Colonic mucosa (tissue), 4 donors: ENCODE measurements at regions not wholly inside any gene's neighbourhood (a gene's known extent, or its start where the extent isn't known, plus 50 kb on each side); places are given as distances from the start of the nearest gene placed in this dataset.

Experiments used
- DNase-seq: peaks from one replicate; pipeline ENCODE4 v3.0.0-alpha.2; 2020
- H3K27ac ChIP-seq: fragments of 200-600 bp; one replicate; pipeline ENCODE4 v1.8.0; 2021
- H3K27me3 ChIP-seq: fragments of 200-600 bp; one replicate; pipeline ENCODE4 v1.8.0; 2021
- H3K36me3 ChIP-seq: fragments of 200-600 bp; one replicate; pipeline ENCODE4 v1.8.0; 2021
- H3K4me1 ChIP-seq: fragments of 200-600 bp; one replicate; pipeline ENCODE4 v1.8.0; 2021; ENCODE audit warnings: mild to moderate bottlenecking
- H3K4me3 ChIP-seq: fragments of 200-600 bp; one replicate; pipeline ENCODE4 v1.8.0; 2021
- H3K9ac ChIP-seq, 2 donors: one replicate each; pipeline ENCODE4 v1.7.0; 2013; ENCODE audit warnings: control low read depth in 2 of 2, low read depth in 2 of 2, low read length in 2 of 2
- H3K9me3 ChIP-seq: fragments of 200-600 bp; one replicate; pipeline ENCODE4 v1.8.0; 2021
- CTCF ChIP-seq: fragments of 200-600 bp; IDR thresholded peaks from one replicate; pipeline ENCODE4 v1.8.0; 2022; ENCODE audit warnings: antibody characterized with exemption, mild to moderate bottlenecking
- intact Hi-C: fragments of 100-400 bp; cut with DNase I; formaldehyde crosslinking; loops from one replicate; pipeline ENCODE4 v1.14.1; 2022
- donor health status: healthy.
- donor health status: DM: no; HTN: no; CAD: no.
- donor health status: DM: no; HTN: no; CAD: no.

GRCh38 chr6:117018771-117019170 is 141.7 kb downstream of the RFX6 start:
- no peak for TF ChIP-seq CTCF
- no peak overlapping the region for H3K9ac ChIP-seq
- no peak overlapping the region for H3K4me3 ChIP-seq
- no peaks in the 10 kb centered on the region for H3K4me1 ChIP-seq
- intact Hi-C loops: no loop called here
- no peaks in the 10 kb centered on the region for H3K9me3 ChIP-seq
- H3K27me3 ChIP-seq: no peaks in the 10 kb centered on the region
- H3K36me3 ChIP-seq: no peaks in the 10 kb centered on the region
- DNase-seq: no peak
- H3K27ac ChIP-seq: no peak overlapping the region

- Histone ChIP-seq H3K27ac (no peak overlapping the region), H3K36me3 (no peaks in the 10 kb centered on the region), H3K4me3 (no peak overlapping the region), H3K4me1 (no peaks in the 10 kb centered on the region), H3K9ac (no peak overlapping the region), H3K27me3 (no peaks in the 10 kb centered on the region), H3K9me3 (no peaks in the 10 kb centered on the region)
- no peak for TF ChIP-seq CTCF
- intact Hi-C loops: no loop called here
- DNase-seq: no peak
Observed at GRCh38 chr6:117022774-117023173, 145.7 kb downstream of the RFX6 start.

GRCh38 chr6:117025310-117025709 is 148.3 kb downstream of the RFX6 start:
- no peaks in the 10 kb centered on the region for H3K9me3 ChIP-seq
- no peaks in the 10 kb centered on the region for H3K36me3 ChIP-seq
- H3K4me1 ChIP-seq: no peaks in the 10 kb centered on the region
- intact Hi-C loops: no loop called here
- no peaks in the 10 kb centered on the region for H3K27me3 ChIP-seq
- H3K4me3 ChIP-seq: no peak overlapping the region
- H3K27ac ChIP-seq: no peak overlapping the region
- H3K9ac ChIP-seq: no peak overlapping the region
- TF ChIP-seq CTCF: no peak
- no peak for DNase-seq

- Histone ChIP-seq H3K27ac (no peak overlapping the region), H3K4me3 (no peak overlapping the region), H3K36me3 (no peaks in the 10 kb centered on the region), H3K9me3 (no peaks in the 10 kb centered on the region), H3K4me1 (no peaks in the 10 kb centered on the region), H3K27me3 (no peaks in the 10 kb centered on the region), H3K9ac (no peak overlapping the region)
- TF ChIP-seq CTCF: no peak
- no peak for DNase-seq
- intact Hi-C loops: no loop called here
Observed at GRCh38 chr6:117028256-117028655, 151.2 kb downstream of the RFX6 start.

- Histone ChIP-seq H3K9me3 (no peaks in the 10 kb centered on the region), H3K36me3 (no peaks in the 10 kb centered on the region), H3K4me3 (no peak overlapping the region), H3K4me1 (no peaks in the 10 kb centered on the region), H3K27ac (no peak overlapping the region), H3K9ac (no peak overlapping the region), H3K27me3 (no peaks in the 10 kb centered on the region)
- TF ChIP-seq CTCF: no peak
- intact Hi-C loops: no loop called here
- no peak for DNase-seq
Observed at GRCh38 chr6:117034547-117034946, 157.5 kb downstream of the RFX6 start.

- Histone ChIP-seq H3K9me3 (no peaks in the 10 kb centered on the region), H3K9ac (no peak overlapping the region), H3K27ac (no peak overlapping the region), H3K4me3 (no peak overlapping the region), H3K27me3 (no peaks in the 10 kb centered on the region), H3K36me3 (no peaks in the 10 kb centered on the region), H3K4me1 (no peaks in the 10 kb centered on the region)
- intact Hi-C loops: no loop called here
- DNase-seq: no peak
- no peak for TF ChIP-seq CTCF
Observed at GRCh38 chr6:117034971-117035370, 157.9 kb downstream of the RFX6 start.
